Stimulated activated CD4-positive, alpha-beta T cell treated with anti-CD3 and anti-CD28 coated beads, Interleukin-1b, Interleukin-23, amount 100 ng/mL, for 24 hours (primary cell): ENCODE measurements at regions not wholly inside any gene's neighbourhood (a gene's known extent, or its start where the extent isn't known, plus 50 kb on each side); places are given as distances from the start of the nearest gene placed in this dataset.
"Not testable (repeated sequence)": the region's sequence is repeated elsewhere in the genome, so short reads cannot be mapped to it uniquely, and the experiment has no call there.

Experiments
- DNase-seq, 4 experiments: peaks; one replicate each; pipeline ENCODE4 v3.0.0-alpha.2; 2020; ENCODE audit warnings: low read depth in 4 of 4, low spot score in 1 of 4

- no peak for DNase-seq
These were observed 304.8 kb upstream of the STAC start for GRCh38 chr3:36075491-36075890.

GRCh38 chr3:36077320-36077719 lies 303.0 kb upstream of the STAC start:
- no peak for DNase-seq

GRCh38 chr3:36082958-36083357 lies 297.3 kb upstream of the STAC start:
- DNase-seq: not testable (repeated sequence)

GRCh38 chr3:36095238-36095637 lies 285.1 kb upstream of the STAC start:
- DNase-seq: no peak

GRCh38 chr3:36097209-36097608 lies 283.1 kb upstream of the STAC start:
- DNase-seq: no peak

GRCh38 chr3:36114353-36114752 lies 266.0 kb upstream of the STAC start:
- no peak for DNase-seq

- DNase-seq: no peak
These were observed 256.0 kb upstream of the STAC start for GRCh38 chr3:36124118-36124796.

DNA sequence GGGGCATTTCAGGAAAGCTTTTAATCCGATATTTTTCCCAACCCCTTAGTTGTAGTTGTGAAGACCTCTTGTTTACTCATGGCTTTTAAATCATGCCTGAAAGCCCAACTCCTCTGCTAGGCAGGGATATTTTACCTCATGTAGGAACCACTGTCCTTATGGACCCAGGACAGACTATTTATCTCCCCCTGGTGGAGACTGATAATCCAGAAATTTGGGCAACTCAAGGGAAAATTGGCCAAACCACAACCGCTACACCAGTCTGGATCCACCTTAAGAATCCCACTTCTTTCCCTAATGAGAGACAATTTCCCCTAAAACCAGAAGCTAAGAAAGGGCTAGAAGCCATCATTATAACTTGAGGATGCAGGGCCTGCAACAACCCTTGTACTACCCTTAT lies 248.1 kb upstream of the STAC start:
- DNase-seq: no peak

DNA sequence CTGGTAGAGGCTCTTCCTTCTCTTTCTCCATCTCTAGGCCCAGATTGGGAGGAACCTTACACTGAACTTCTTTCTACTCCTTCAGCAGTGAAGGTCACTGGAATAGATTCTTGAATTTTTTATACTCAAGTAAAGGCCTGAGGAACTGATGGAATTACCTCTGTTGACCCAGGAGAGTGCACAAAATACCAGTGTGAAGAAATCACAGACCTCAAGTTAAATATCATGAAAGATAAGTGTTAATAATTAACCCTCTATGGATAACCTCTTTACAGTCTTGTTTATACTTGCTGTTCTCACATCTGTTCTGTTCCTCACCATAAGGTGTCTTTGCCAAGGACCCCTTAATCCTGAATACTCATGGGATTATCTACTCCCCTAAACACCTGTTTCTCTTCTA lies 244.4 kb upstream of the STAC start:
- no peak for DNase-seq

DNA sequence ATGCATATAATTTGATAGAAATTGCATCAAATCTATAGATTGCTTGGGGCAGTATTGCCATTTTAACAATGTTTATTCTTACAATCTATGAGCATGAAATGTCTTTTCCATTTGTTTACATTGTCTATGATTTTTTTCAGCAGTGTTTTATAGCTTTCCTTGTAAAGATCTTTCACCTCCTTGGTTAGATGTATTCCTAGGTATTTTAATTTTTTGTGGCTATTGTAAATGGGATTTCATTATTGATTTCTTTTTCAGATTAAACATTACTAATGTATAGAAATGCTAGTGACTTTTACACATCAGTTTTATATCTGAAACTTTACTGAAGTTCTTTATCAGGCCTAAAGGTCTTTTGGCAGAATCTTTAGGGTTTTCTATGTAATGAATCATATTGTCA lies 237.6 kb upstream of the STAC start:
- no peak for DNase-seq

DNA sequence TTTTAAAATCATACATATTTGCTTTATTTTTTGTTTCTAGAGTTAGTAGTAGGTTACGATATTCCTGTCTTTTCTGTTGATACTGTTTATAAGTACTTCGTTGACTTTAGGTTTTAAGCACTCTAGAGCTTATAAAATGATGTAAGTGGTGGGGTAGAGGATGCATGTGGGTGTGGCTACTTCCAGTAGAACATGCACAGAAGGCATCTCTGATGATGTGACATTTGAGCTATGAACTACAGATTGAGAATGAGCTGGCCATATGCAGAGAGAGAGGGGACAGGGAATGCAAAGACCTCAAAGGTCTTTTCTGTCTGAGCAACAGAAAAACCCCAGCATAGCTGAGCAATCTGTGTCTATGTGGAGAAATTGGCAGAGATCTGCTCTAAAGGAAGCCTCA lies 233.9 kb upstream of the STAC start:
- no peak for DNase-seq

GRCh38 chr3:36147934-36148558 lies 232.3 kb upstream of the STAC start:
- no peak for DNase-seq

- no peak for DNase-seq
These were observed 230.8 kb upstream of the STAC start for GRCh38 chr3:36149447-36149865.

- DNase-seq: no peak
These were observed 224.8 kb upstream of the STAC start for GRCh38 chr3:36155515-36155914.

DNA sequence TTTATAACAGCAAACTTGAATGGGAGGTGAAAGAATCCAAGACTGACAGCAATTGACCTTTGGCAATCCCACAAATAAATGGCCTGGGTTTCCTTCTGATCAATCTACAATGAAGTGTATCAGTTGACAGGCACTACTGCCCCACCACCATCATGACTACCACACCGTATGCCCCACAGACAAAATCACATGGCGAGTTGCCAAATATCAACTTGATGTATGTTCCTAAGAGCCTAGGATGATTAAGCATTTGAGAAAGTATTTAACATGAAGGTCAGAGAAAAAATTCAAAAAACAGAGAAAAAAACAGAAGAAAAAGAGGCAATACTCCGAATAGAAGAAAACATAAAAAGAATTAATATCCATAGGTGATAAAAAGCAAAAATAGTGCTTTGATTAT lies 215.9 kb upstream of the STAC start:
- no peak for DNase-seq

GRCh38 chr3:36165509-36166290 lies 214.6 kb upstream of the STAC start:
- no peak for DNase-seq

DNA sequence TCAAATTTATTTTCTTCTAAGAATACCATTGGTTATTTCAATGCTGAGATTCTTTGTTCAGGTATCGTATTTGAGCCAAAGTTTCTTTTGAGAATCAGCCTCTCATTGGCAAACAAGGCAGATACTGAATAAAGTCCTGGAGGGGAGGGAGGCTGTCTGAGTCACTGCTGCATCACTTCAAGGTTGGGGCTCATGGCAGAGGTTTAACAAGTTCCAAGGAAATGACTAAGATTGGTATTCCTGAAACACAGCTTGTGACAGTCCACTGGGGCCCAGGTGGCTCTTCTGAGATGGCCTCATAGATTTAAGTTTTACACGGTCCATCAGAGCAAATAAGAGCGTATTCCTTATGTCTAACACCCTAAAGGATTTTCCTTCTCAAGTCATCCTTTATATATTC lies 213.8 kb upstream of the STAC start:
- DNase-seq: no peak

DNA sequence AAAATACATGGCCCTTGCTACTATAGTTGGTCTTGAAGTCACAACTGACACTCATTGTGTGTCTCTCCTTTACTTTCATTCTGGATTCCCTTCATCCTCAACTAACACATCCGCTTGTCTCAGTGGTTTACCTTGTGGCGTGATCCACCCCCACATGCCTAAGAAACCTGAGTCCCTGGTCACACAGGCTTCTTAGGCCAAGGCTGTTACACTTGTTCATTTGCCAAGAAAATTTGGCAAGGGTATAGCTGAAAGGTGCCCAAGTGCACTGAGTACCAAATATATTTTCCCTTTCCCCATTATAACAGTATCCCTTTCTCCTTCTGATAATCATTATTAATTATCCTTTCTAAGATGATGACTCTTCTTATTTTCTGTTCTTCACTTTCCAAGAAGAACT lies 207.6 kb upstream of the STAC start:
- DNase-seq: no peak

DNA sequence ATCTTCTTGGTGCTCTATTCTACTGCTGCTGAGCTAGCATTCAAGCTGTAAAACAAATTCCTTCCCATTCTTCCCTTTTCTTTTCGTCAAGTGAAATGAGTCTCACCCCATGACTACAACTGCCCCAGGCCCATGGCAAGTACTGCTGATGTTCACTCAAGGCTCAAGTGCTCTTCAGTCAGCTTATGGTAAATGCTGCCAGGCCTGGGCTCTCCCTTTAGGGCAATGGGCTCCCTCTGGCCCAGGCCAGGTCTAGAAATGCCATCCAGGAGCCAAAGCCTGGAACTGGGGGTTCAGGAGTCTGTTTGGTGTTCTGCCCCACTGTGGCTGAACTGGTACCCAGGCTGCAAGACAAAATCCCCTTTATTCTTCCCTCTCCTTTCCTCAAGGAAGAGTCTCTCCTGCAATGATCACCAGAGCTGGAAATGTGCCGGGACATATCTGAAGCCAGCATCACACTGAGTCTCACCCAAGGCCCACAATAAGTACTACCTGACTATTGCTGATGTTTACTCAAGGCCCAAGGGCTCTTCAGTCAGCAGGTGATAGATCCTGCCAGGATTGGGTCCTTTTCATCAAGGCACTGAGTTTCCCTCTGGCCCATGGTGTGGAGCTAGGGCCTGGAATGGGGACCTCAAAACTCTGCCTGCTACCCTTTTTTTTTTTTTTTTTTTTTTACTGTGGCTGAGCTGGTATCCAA lies 205.0 kb upstream of the STAC start:
- no peak for DNase-seq

DNA sequence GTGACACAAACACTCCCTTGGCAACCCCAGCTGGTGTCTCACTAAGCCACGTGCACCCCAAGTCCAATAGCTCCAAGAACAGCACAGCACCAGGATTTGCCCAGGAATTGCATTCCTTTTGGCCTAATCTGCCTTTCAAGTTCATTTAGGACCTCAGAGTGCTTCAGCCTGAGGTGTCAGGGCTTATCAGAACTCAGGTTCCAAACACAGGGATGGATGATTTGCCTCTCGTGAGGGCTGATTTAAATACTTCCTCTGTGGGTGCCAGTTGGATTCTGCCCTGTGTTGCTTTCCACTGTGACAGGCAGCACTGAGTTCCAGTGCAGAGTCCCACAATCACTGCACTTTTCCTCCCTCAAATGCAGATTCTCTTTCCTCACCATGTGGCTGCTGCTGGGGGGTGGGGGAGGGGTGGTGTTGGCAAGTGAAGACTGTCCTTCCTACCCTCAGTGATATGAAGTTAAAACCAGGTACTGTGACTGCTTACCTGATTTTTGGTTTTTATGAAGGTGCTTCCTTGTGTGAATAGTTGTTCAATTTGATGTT lies 204.3 kb upstream of the STAC start:
- no peak for DNase-seq

GRCh38 chr3:36178018-36178417 lies 202.3 kb upstream of the STAC start:
- DNase-seq: no peak
